Ovary (tissue), 3 donors: ENCODE measurements at regions not wholly inside any gene's neighbourhood (a gene's known extent, or its start where the extent isn't known, plus 50 kb on each side); places are given as distances from the start of the nearest gene placed in this dataset.

ENCODE experiments used
- POLR2A ChIP-seq: fragments of 450-650 bp; IDR thresholded peaks from one replicate; pipeline ENCODE4 v1.6.1; 2017; ENCODE audit warnings: antibody characterized with exemption, mild to moderate bottlenecking, moderate library complexity
- TF ChIP-seq, protein P1 (sequence below), 3 donors: fragments of 450-650 bp in 2 of 3; fragments of 200-600 bp in 1 of 3; IDR thresholded peaks; one replicate each; pipeline versions ENCODE4 v1.5.1 to v1.8.0; 2016 to 2022; ENCODE audit warnings: antibody characterized with exemption in 3 of 3, mild to moderate bottlenecking in 1 of 3
- donor health status: DM: no; HTN: no; CAD: no.

DNA sequence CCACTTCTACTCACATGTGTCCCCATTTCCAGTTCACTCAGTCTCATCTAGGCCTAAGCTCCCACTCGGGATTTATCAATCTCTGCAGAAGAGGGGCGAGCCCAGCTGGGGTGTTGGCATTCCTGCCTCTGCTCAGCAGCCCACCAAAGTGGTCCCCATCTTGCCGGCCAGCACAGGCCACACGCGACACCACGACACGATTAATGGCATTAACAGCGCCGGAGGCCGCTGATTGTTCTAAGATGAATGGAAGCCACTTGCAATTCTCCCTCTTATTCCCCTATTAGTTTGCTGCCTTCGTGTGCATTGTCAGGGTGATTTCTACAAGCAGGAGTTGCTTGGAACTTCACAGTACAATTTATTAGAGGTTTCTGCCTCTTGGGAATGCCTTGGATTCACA is 477.3 kb downstream of the SHQ1 start:
- TF ChIP-seq POLR2A = no peak
- TF ChIP-seq, protein P1, sequence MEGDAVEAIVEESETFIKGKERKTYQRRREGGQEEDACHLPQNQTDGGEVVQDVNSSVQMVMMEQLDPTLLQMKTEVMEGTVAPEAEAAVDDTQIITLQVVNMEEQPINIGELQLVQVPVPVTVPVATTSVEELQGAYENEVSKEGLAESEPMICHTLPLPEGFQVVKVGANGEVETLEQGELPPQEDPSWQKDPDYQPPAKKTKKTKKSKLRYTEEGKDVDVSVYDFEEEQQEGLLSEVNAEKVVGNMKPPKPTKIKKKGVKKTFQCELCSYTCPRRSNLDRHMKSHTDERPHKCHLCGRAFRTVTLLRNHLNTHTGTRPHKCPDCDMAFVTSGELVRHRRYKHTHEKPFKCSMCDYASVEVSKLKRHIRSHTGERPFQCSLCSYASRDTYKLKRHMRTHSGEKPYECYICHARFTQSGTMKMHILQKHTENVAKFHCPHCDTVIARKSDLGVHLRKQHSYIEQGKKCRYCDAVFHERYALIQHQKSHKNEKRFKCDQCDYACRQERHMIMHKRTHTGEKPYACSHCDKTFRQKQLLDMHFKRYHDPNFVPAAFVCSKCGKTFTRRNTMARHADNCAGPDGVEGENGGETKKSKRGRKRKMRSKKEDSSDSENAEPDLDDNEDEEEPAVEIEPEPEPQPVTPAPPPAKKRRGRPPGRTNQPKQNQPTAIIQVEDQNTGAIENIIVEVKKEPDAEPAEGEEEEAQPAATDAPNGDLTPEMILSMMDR (IDR thresholded peaks at IDR 0.05) = no peak
